BLaER1 (cell line): ENCODE measurements at regions not wholly inside any gene's neighbourhood (a gene's known extent, or its start where the extent isn't known, plus 50 kb on each side); places are given as distances from the start of the nearest gene placed in this dataset.

ENCODE experiments used
- H3K27ac ChIP-seq: shearing (Covaris generic); formaldehyde crosslinking; 2 replicates; pipeline ENCODE4 v1.8.1; 2022
- H3K27me3 ChIP-seq: shearing (Covaris generic); formaldehyde crosslinking; 2 replicates; pipeline ENCODE4 v1.8.1; 2022
- H3K36me3 ChIP-seq: shearing (Covaris generic); formaldehyde crosslinking; 2 replicates; pipeline ENCODE4 v1.8.1; 2022
- H3K4me1 ChIP-seq: shearing (Covaris generic); formaldehyde crosslinking; 2 replicates; pipeline ENCODE4 v1.8.1; 2022
- H3K4me2 ChIP-seq: shearing (Covaris generic); formaldehyde crosslinking; 2 replicates; pipeline ENCODE4 v1.8.1; 2022
- H3K4me3 ChIP-seq: shearing (Covaris generic); formaldehyde crosslinking; 2 replicates; pipeline ENCODE4 v1.8.1; 2022
- H3K9ac ChIP-seq: shearing (Covaris generic); formaldehyde crosslinking; 2 replicates; pipeline ENCODE4 v1.8.1; 2022
- H3K9me3 ChIP-seq: shearing (Covaris generic); formaldehyde crosslinking; 2 replicates; pipeline ENCODE4 v1.8.1; 2022
- H4K20me1 ChIP-seq: shearing (Covaris generic); formaldehyde crosslinking; 2 replicates; pipeline ENCODE4 v1.8.1; 2022
- Cebpa-rat ChIP-seq: shearing (Covaris generic); IDR thresholded peaks from 2 replicates; pipeline ENCODE4 v1.8.1; 2022

DNA sequence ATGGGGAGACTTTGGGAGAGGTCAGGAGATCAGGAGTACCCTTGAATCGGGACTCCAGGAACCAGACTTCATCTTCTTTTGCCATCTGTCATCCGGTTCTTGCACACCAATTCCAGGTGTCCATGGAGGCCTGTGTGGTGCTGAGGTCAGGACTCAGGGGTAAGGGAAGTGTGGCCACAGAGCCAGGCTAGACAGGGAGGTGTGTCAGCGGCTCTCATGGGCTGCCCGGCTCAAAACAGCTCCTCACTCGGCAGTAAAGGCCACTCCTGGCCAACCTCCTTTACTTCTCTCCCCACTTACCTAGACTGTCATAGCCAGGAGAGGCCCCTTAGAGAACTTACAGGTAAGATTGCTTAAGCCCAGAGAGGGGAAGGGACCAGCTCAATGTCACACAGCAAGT is 75.7 kb upstream of the NECTIN1 start:
- no peaks in the 10 kb centered on the region for H3K4me1 ChIP-seq
- no peaks in the 10 kb centered on the region for H3K27me3 ChIP-seq
- H4K20me1 ChIP-seq: no peaks in the 10 kb centered on the region
- no peaks in the 10 kb centered on the region for H3K36me3 ChIP-seq
- no peaks in the 10 kb centered on the region for H3K9me3 ChIP-seq
- no peak for TF ChIP-seq Cebpa-rat
- H3K9ac ChIP-seq: no peak overlapping the region
- H3K27ac ChIP-seq: no peak overlapping the region
- no peak overlapping the region for H3K4me3 ChIP-seq
- no peak overlapping the region for H3K4me2 ChIP-seq

DNA sequence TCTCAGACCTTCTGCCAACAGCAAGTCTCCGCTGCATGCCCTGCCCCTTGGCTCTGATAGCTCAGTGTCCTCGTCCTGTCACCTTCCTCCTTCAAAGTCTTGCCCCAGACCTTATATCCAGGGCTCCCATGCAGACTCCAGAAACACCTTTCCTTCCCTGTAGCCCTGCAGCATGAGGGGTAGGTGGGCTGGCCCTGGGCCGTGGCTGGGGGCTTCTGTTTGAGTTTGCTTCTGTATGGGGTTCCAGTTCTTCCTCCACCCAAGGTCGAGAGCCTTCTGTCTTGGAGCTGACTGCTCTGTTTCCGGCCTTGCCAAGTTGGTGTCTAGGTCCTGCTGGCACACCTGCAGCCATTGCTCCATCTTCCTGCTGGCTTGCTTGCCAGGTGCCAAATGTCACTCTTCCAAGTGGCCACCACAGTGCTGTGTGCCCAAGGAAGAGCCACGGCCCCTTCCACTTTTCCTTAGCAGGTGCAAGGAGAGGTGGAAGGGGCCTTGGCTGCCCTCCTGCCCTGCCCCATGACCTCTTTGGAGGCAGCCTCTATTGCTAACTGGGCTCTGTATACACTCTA is 74.8 kb upstream of the NECTIN1 start:
- H4K20me1 ChIP-seq: no peaks in the 10 kb centered on the region
- no peak overlapping the region for H3K27ac ChIP-seq
- H3K9ac ChIP-seq: no peak overlapping the region
- H3K36me3 ChIP-seq: no peaks in the 10 kb centered on the region
- no peak overlapping the region for H3K4me2 ChIP-seq
- TF ChIP-seq Cebpa-rat: no peak
- no peaks in the 10 kb centered on the region for H3K27me3 ChIP-seq
- H3K4me3 ChIP-seq: no peak overlapping the region
- no peaks in the 10 kb centered on the region for H3K9me3 ChIP-seq
- H3K4me1 ChIP-seq: no peaks in the 10 kb centered on the region

DNA sequence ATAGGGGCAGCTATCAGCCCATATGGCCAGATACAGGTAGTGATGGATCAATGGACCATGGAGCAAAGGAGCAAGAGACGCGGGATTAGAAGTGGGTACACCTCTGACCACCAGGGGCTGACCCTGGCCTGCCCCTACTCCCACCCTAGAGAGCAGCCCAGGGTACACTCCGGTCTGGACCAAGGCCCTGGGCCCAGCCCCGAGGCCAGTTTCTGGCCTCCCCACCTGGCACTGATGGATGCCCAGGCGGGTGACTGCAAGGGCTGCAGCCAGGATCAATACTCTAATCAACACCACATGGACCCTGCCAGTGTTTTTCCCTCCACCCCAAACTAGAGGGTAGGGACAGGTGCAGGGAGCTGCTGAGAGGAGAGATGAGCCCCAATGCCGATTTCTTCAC is 74.1 kb upstream of the NECTIN1 start:
- TF ChIP-seq Cebpa-rat: no peak
- no peaks in the 10 kb centered on the region for H3K27me3 ChIP-seq
- H4K20me1 ChIP-seq: no peaks in the 10 kb centered on the region
- H3K4me2 ChIP-seq: no peak overlapping the region
- no peaks in the 10 kb centered on the region for H3K9me3 ChIP-seq
- H3K4me1 ChIP-seq: no peaks in the 10 kb centered on the region
- H3K27ac ChIP-seq: no peak overlapping the region
- no peak overlapping the region for H3K4me3 ChIP-seq
- H3K9ac ChIP-seq: no peak overlapping the region
- H3K36me3 ChIP-seq: no peaks in the 10 kb centered on the region

DNA sequence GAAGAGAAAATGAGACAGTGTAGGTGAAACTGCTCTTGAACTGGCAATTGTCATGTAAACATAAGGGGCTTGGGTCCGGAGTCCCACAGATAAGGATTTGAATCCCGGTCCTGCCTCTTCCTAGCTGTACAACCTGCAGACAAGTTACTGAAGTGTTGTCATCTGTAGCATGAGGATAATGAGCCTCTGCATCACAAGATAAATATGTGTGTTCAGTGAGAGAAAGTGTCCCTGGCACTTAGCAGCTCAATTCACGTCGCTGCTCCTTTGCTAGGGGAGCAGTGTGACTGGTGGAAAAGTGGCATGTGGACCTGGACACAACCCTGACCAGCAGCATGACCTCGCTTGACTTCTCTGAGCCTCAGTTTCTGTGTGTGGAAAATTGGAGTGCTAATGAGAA is 73.7 kb upstream of the NECTIN1 start:
- no peaks in the 10 kb centered on the region for H3K4me1 ChIP-seq
- H3K4me3 ChIP-seq: no peak overlapping the region
- H3K9me3 ChIP-seq: no peaks in the 10 kb centered on the region
- no peak overlapping the region for H3K4me2 ChIP-seq
- H3K27ac ChIP-seq: no peak overlapping the region
- no peak for TF ChIP-seq Cebpa-rat
- no peaks in the 10 kb centered on the region for H3K36me3 ChIP-seq
- H3K9ac ChIP-seq: no peak overlapping the region
- no peaks in the 10 kb centered on the region for H3K27me3 ChIP-seq
- H4K20me1 ChIP-seq: no peaks in the 10 kb centered on the region

GRCh38 chr11:119800619-119801018 is 71.6 kb upstream of the NECTIN1 start:
- no peak overlapping the region for H3K4me2 ChIP-seq
- H3K4me3 ChIP-seq: no peak overlapping the region
- H3K4me1 ChIP-seq: no peaks in the 10 kb centered on the region
- no peak overlapping the region for H3K9ac ChIP-seq
- H3K36me3 ChIP-seq: no peaks in the 10 kb centered on the region
- H4K20me1 ChIP-seq: no peaks in the 10 kb centered on the region
- no peak for TF ChIP-seq Cebpa-rat
- no peaks in the 10 kb centered on the region for H3K9me3 ChIP-seq
- no peak overlapping the region for H3K27ac ChIP-seq
- H3K27me3 ChIP-seq: no peaks in the 10 kb centered on the region

GRCh38 chr11:119800171-119800570 is 71.2 kb upstream of the NECTIN1 start:
- Histone ChIP-seq H3K27ac (no peak overlapping the region), H3K27me3 (no peaks in the 10 kb centered on the region), H3K9ac (no peak overlapping the region), H3K36me3 (no peaks in the 10 kb centered on the region), H3K9me3 (no peaks in the 10 kb centered on the region), H4K20me1 (no peaks in the 10 kb centered on the region), H3K4me2 (no peak overlapping the region), H3K4me1 (no peaks in the 10 kb centered on the region), H3K4me3 (no peak overlapping the region)
- no peak for TF ChIP-seq Cebpa-rat

DNA sequence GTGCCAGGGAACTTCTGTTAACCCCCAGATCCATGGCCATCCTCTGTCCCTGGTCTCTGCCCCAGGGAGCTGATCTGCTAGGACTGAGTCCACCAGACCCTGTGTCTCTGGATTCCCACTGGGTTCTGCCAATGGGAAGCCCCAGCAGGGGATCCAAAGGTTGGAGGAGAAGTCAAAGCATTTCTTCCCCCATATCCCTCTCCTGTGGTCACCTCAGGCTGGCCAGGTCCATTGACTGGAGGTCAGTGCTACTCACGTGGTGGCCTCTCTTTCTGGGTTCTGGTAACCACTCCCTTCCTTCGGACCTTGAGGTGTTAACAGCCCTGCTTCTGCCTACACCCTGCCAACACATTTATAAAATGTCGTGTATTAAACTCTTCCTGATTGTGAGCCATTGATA is 69.7 kb upstream of the NECTIN1 start:
- Histone ChIP-seq H3K36me3 (no peaks in the 10 kb centered on the region), H3K9me3 (no peaks in the 10 kb centered on the region), H4K20me1 (no peaks in the 10 kb centered on the region), H3K27ac (no peak overlapping the region), H3K4me2 (no peak overlapping the region), H3K4me1 (no peaks in the 10 kb centered on the region), H3K9ac (no peak overlapping the region), H3K27me3 (no peaks in the 10 kb centered on the region), H3K4me3 (no peak overlapping the region)
- no peak for TF ChIP-seq Cebpa-rat

DNA sequence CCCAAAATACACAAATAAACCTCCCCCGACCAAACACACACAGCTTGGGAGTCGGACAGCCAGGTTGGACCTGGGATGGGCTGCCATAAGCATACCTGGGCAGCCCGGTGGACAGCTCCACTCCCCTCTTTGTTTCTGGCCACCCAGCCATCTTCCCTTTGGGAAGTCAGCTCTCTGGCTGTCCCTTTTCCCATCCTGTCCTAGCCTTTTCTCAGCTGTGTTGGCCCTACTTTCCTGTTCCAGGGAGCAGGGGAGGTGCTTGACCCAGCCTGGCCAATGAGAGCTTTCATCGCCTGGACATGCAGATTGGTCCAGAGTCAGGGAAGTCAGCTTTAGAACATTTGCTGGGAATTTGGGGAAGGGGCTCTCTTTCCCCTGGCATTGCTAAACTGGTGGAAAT is 68.7 kb upstream of the NECTIN1 start:
- TF ChIP-seq Cebpa-rat: no peak
- Histone ChIP-seq H4K20me1 (no peaks in the 10 kb centered on the region), H3K27ac (no peak overlapping the region), H3K27me3 (no peaks in the 10 kb centered on the region), H3K4me1 (no peaks in the 10 kb centered on the region), H3K4me2 (no peak overlapping the region), H3K36me3 (no peaks in the 10 kb centered on the region), H3K9ac (no peak overlapping the region), H3K9me3 (no peaks in the 10 kb centered on the region), H3K4me3 (no peak overlapping the region)

- Histone ChIP-seq H3K9me3 (no peaks in the 10 kb centered on the region), H3K4me2 (no peak overlapping the region), H3K36me3 (no peaks in the 10 kb centered on the region), H3K4me3 (no peak overlapping the region), H3K9ac (no peak overlapping the region), H4K20me1 (no peaks in the 10 kb centered on the region), H3K27me3 (no peaks in the 10 kb centered on the region), H3K4me1 (no peaks in the 10 kb centered on the region), H3K27ac (no peak overlapping the region)
- TF ChIP-seq Cebpa-rat: no peak
Measured at GRCh38 chr11:119797123-119797611, 68.2 kb upstream of the NECTIN1 start.

DNA sequence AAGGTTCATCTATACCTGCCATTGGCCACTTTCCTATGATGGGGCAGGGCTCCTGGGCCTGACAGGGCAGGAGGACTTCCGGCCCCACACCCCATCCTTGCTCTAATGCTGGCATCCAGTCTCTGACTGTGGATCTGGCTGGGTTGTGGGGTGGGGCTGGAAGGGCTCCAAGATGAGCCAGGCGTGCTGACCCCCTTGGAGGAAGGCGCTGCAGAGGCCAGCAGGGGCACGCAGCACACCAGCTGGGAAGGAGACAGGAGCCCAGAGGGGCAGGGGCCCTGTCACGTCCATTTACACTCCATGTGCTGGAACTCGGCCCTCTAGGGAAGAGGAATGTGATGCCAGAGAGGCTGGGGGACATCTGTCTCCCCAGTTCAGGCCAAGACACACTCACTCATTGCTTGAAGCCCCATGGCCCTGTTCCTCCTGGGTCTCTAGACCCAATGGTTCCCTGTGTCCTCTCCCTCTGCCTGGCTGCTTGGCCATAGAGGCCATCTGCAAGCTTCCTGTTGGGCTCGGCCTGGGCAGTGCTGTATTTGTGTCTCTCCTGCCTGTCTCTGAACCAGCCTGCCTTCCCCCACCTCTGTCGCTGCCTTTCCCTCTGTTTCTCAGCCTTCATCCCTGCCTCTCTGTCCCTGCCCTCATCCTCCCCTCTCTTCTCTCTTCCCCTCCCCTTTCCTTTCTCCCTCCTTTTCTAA is 67.5 kb upstream of the NECTIN1 start:
- Histone ChIP-seq H4K20me1 (no peaks in the 10 kb centered on the region), H3K4me1 (no peaks in the 10 kb centered on the region), H3K4me2 (no peak overlapping the region), H3K27ac (no peak overlapping the region), H3K27me3 (no peaks in the 10 kb centered on the region), H3K9ac (no peak overlapping the region), H3K9me3 (no peaks in the 10 kb centered on the region), H3K36me3 (no peaks in the 10 kb centered on the region), H3K4me3 (no peak overlapping the region)
- no peak for TF ChIP-seq Cebpa-rat
